Gastroesophageal sphincter (tissue), 4 donors: ENCODE measurements at regions not wholly inside any gene's neighbourhood (a gene's known extent, or its start where the extent isn't known, plus 50 kb on each side); places are given as distances from the start of the nearest gene placed in this dataset.

ENCODE experiments used
- ATAC-seq: fragments of 150-250 bp; one replicate; pipeline ENCODE4 v1.9.1; 2016; ENCODE audit warnings: mild to moderate bottlenecking, moderate library complexity
- H3K27ac ChIP-seq, 4 donors: fragments of 200-600 bp; sonication (generic) in 3 of 4; 1 replicate in 3 of 4; 2 replicates in 1 of 4; pipeline ENCODE4 v1.5.1; 2016 to 2019
- H3K27me3 ChIP-seq: fragments of 200-600 bp; sonication (generic); one replicate; pipeline ENCODE4 v1.5.1; 2019
- H3K36me3 ChIP-seq, 2 donors: fragments of 200-600 bp; sonication (generic); one replicate each; pipeline ENCODE4 v1.5.1; 2019; ENCODE audit warnings: control low read depth in 1 of 2
- H3K4me1 ChIP-seq, 3 donors: fragments of 200-600 bp; sonication (generic); 1 replicate in 2 of 3; 2 replicates in 1 of 3; pipeline ENCODE4 v1.5.1; 2016 to 2019; ENCODE audit warnings: control low read depth in 2 of 3
- H3K4me3 ChIP-seq, 2 donors: fragments of 200-600 bp; sonication (generic); one replicate each; pipeline ENCODE4 v1.5.1; 2019; ENCODE audit warnings: mild to moderate bottlenecking in 1 of 2, moderate library complexity in 1 of 2
- H3K9me3 ChIP-seq, 3 donors: fragments of 200-600 bp; sonication (generic); one replicate each; pipeline ENCODE4 v1.5.1; 2017 to 2019; ENCODE audit warnings: control low read depth in 2 of 3
- CTCF ChIP-seq, 4 experiments: fragments of 200-600 bp in 2 of 4; fragments of 450-650 bp in 2 of 4; sonication (generic) in 1 of 4; IDR thresholded peaks; one replicate each; pipeline ENCODE4 v1.5.1; 2017 to 2019; ENCODE audit warnings: antibody characterized with exemption in 4 of 4, mild to moderate bottlenecking in 2 of 4, moderate library complexity in 2 of 4
- EP300 ChIP-seq: sonication (generic); formaldehyde crosslinking; IDR thresholded peaks from one replicate; pipeline ENCODE4 v1.6.1; 2017; ENCODE audit warnings: antibody characterized with exemption, mild to moderate bottlenecking
- POLR2A ChIP-seq, 2 donors: fragments of 450-650 bp; IDR thresholded peaks; one replicate each; pipeline ENCODE4 v1.6.1; 2017; ENCODE audit warnings: antibody characterized with exemption in 2 of 2, mild to moderate bottlenecking in 2 of 2, moderate library complexity in 1 of 2
- POLR2AphosphoS5 ChIP-seq: sonication (generic); formaldehyde crosslinking; IDR thresholded peaks from one replicate; pipeline ENCODE4 v1.6.1; 2017; ENCODE audit warnings: antibody characterized with exemption
- WGBS, 2 donors: methylation state at CpG; one replicate each; pipeline ENCODE4 v1.1.5; 2018; ENCODE audit warnings: low coverage in 1 of 2; 5-methylcytosine and 5-hydroxymethylcytosine counted together

GRCh38 chr4:54897590-54897989 is 227.8 kb downstream of the KDR start:
- Histone ChIP-seq H3K4me1 (no peaks in the 10 kb centered on the region), H3K27ac (no peak overlapping the region), H3K27me3 (no peaks in the 10 kb centered on the region), H3K4me3 (no peak overlapping the region), H3K9me3 (no peaks in the 10 kb centered on the region), H3K36me3 (no peaks in the 10 kb centered on the region)
- ATAC-seq: no peak
- TF ChIP-seq POLR2AphosphoS5 (no peak), POLR2A (IDR thresholded peaks at IDR 0.05) (no peak), CTCF (IDR thresholded peaks at IDR 0.05) (no peak), EP300 (no peak)
- 89% methylated on average over 1 of the region's 1 CpG; no CpG with 5 or more reads in 1 of the 2 donors for WGBS, 2 donors

- no peak overlapping the region for H3K27ac ChIP-seq
- ATAC-seq: no peak
- no peaks in the 10 kb centered on the region for H3K4me1 ChIP-seq
- no peak overlapping the region for H3K4me3 ChIP-seq
- H3K27me3 ChIP-seq: no peaks in the 10 kb centered on the region
- WGBS, 2 donors: 45 to 75% methylated on average over 2 of the region's 2 CpGs
- TF ChIP-seq POLR2A (IDR thresholded peaks at IDR 0.05) (no peak), POLR2AphosphoS5 (no peak), EP300 (no peak), CTCF (IDR thresholded peaks at IDR 0.05) (no peak)
- no peaks in the 10 kb centered on the region for H3K36me3 ChIP-seq
- no peaks in the 10 kb centered on the region for H3K9me3 ChIP-seq
Observed at GRCh38 chr4:54882616-54883015, 224.9 kb downstream of the KIT start.

- Histone ChIP-seq H3K27me3 (no peaks in the 10 kb centered on the region), H3K36me3 (no peaks in the 10 kb centered on the region), H3K4me3 (no peak overlapping the region), H3K9me3 (no peaks in the 10 kb centered on the region), H3K4me1 (no peaks in the 10 kb centered on the region), H3K27ac (no peak overlapping the region)
- TF ChIP-seq CTCF (IDR thresholded peaks at IDR 0.05) (no peak), POLR2AphosphoS5 (no peak), EP300 (no peak), POLR2A (IDR thresholded peaks at IDR 0.05) (no peak)
- no peak for ATAC-seq
Observed at GRCh38 chr4:54879576-54879975, 221.8 kb downstream of the KIT start.

- Histone ChIP-seq H3K9me3 (no peaks in the 10 kb centered on the region), H3K36me3 (no peaks in the 10 kb centered on the region), H3K4me1 (no peaks in the 10 kb centered on the region), H3K4me3 (no peak overlapping the region), H3K27me3 (no peaks in the 10 kb centered on the region), H3K27ac (no peak overlapping the region)
- no peak for ATAC-seq
- no peak for TF ChIP-seq POLR2A (IDR thresholded peaks at IDR 0.05)
- TF ChIP-seq CTCF (IDR thresholded peaks at IDR 0.05): no peak
- TF ChIP-seq POLR2AphosphoS5: no peak
- no peak for TF ChIP-seq EP300
- 92 to 100% methylated on average over 2 of the region's 2 CpGs for WGBS, 2 donors
Observed at GRCh38 chr4:54877006-54877405, 219.2 kb downstream of the KIT start.

DNA sequence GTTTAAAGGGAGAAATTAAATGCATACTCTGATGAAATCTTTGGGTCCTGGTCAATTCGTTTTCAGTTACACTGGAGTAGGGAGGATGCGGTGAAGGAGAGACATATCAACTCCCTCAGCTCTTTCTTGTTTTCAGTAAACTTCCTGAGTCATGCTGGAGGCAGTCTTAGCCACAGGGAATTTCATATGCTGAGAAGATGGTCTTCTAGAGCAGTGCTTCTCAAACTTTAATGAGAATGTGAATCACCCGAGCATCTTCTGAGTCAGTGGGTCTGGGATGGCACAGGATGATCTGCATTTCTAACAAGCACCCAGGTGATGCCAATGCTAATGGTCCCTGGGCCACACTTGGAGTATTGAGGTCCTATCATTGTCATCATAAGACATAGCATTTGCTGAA is 214.5 kb downstream of the KIT start:
- Histone ChIP-seq H3K4me1 (no peaks in the 10 kb centered on the region), H3K9me3 (no peaks in the 10 kb centered on the region), H3K27me3 (no peaks in the 10 kb centered on the region), H3K4me3 (no peak overlapping the region), H3K27ac (no peak overlapping the region), H3K36me3 (no peaks in the 10 kb centered on the region)
- no peak for TF ChIP-seq EP300
- no peak for TF ChIP-seq POLR2A (IDR thresholded peaks at IDR 0.05)
- TF ChIP-seq POLR2AphosphoS5: no peak
- no peak for TF ChIP-seq CTCF (IDR thresholded peaks at IDR 0.05)
- 83% methylated on average over 3 of the region's 3 CpGs; no CpG with 5 or more reads in 1 of the 2 donors for WGBS, 2 donors
- no peak for ATAC-seq
